22Rv1 (cell line): ENCODE measurements at regions not wholly inside any gene's neighbourhood (a gene's known extent, or its start where the extent isn't known, plus 50 kb on each side); places are given as distances from the start of the nearest gene placed in this dataset.

Experiments
- ZFX ChIP-seq: fragments of 450-650 bp; IDR thresholded peaks from 2 replicates; pipeline ENCODE4 v1.6.1; 2017; ENCODE audit warnings: antibody characterized with exemption, borderline replicate concordance
- TF ChIP-seq, protein P1 (sequence below): fragments of 450-650 bp; IDR thresholded peaks from 2 replicates; pipeline ENCODE4 v1.5.1; 2017; ENCODE audit warnings: mild to moderate bottlenecking

- TF ChIP-seq, protein P1, sequence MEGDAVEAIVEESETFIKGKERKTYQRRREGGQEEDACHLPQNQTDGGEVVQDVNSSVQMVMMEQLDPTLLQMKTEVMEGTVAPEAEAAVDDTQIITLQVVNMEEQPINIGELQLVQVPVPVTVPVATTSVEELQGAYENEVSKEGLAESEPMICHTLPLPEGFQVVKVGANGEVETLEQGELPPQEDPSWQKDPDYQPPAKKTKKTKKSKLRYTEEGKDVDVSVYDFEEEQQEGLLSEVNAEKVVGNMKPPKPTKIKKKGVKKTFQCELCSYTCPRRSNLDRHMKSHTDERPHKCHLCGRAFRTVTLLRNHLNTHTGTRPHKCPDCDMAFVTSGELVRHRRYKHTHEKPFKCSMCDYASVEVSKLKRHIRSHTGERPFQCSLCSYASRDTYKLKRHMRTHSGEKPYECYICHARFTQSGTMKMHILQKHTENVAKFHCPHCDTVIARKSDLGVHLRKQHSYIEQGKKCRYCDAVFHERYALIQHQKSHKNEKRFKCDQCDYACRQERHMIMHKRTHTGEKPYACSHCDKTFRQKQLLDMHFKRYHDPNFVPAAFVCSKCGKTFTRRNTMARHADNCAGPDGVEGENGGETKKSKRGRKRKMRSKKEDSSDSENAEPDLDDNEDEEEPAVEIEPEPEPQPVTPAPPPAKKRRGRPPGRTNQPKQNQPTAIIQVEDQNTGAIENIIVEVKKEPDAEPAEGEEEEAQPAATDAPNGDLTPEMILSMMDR, result no peak
- TF ChIP-seq ZFX, result no peak
Observed at GRCh38 chr6:113674075-113674474, 183.1 kb upstream of the MARCKS start.
